Inflammatory macrophage treated with lipopolysaccharide for 4 hours (primary cell): ENCODE measurements at regions not wholly inside any gene's neighbourhood (a gene's known extent, or its start where the extent isn't known, plus 50 kb on each side); places are given as distances from the start of the nearest gene placed in this dataset.

ENCODE experiments used
- DNase-seq: peaks from one replicate; pipeline ENCODE4 v3.0.0-alpha.2; 2020

DNA sequence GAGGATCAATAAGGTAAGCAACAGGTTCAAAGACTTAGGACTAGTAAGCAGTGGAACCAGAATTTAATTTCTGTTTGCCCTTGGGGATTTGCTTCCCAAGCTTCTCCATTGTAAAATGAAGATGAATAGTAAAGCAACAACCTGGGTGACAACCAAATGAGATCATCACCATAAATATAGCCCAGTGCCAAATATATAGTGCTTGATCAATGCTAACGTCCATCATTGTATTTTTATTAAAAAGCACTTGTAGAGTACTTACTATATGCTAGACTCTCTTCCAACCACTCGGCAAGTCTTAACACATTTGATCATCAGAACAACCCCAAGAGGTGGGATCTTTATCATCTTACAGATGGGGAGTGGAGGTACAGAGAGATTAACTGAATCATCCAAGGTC lies 51.5 kb upstream of the NMNAT3 start:
- DNase-seq = no peak

- DNase-seq = no peak
Measured at GRCh38 chr3:139728414-139728813, 50.6 kb upstream of the NMNAT3 start.
